ENCODE measurements at regions not wholly inside any gene's neighbourhood (a gene's known extent, or its start where the extent isn't known, plus 50 kb on each side); places are given as distances from the start of the nearest gene placed in this dataset.

DNA sequence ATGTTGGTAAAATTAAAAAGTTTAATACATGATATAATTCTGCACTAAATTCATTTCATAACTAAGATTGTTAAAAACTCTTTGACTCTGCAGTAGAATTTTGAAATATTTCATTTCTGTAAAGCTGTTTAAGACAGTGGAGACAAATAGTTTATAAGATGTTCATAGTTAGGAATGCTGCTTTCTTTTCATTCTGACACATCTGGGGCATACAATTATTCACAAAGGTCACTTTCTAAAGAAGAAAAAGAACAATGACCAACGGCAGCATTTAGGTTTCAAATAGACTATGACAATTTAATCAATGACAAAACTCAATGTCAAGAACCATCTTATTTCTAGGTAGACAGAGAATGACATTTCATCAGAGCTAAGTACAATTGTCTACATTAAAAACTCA is 1422.1 kb downstream of the PCDH9 start:
- intact Hi-C loops (cut with DNase I), result no loop called here
- 65 to 85% methylated on average over 1 of the region's 1 CpG for WGBS, 2 donors
- Histone ChIP-seq H3K9me3 (no peaks in the 10 kb centered on the region), H3K27ac (no peak overlapping the region), H3K4me1 (no peaks in the 10 kb centered on the region), H3K27me3 (no peaks in the 10 kb centered on the region), H3K36me3 (no peaks in the 10 kb centered on the region), H3K4me3 (replicated peaks in 1 of 3) (no peak overlapping the region)
- TF ChIP-seq POLR2A (IDR thresholded peaks at IDR 0.05) (no peak), CTCF (IDR thresholded peaks at IDR 0.05) (no peak)
- no peak for DNase-seq

GRCh38 chr13:65803530-65804392 is 1426.4 kb downstream of the PCDH9 start:
- no peak for TF ChIP-seq CTCF (IDR thresholded peaks at IDR 0.05)
- TF ChIP-seq POLR2A (IDR thresholded peaks at IDR 0.05), result no peak
- intact Hi-C loops (cut with DNase I), result no loop called here
- Histone ChIP-seq H3K4me1 (no peaks in the 10 kb centered on the region), H3K27ac (no peak overlapping the region), H3K36me3 (no peaks in the 10 kb centered on the region), H3K4me3 (replicated peaks in 1 of 3) (no peak overlapping the region), H3K27me3 (no peaks in the 10 kb centered on the region), H3K9me3 (no peaks in the 10 kb centered on the region)
- DNase-seq, result no peak
- WGBS, 2 donors, result 91 to 94% methylated on average over 12 of the region's 12 CpGs

DNA sequence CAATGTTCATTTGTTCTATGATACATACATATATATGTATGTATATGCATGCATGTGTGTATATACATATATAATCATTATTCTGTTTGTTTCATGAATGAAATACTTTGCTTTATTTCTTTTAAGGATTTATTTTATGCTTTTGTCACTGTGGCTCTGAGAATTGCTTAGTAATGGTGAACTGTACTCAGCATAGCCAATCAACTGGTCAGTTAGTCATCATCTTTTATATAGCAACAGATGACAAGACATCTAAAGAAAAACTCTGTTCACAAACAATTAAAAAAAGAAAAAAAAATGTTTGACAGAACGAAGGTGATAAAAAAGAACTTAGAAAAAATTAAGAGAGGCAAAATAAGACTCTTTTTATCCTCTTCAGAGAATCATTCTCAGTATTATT is 1440.3 kb downstream of the PCDH9 start:
- Histone ChIP-seq H3K36me3 (no peaks in the 10 kb centered on the region), H3K4me1 (no peaks in the 10 kb centered on the region), H3K27ac (no peak overlapping the region), H3K27me3 (no peaks in the 10 kb centered on the region), H3K4me3 (replicated peaks in 1 of 3) (no peak overlapping the region), H3K9me3 (no peaks in the 10 kb centered on the region)
- TF ChIP-seq POLR2A (IDR thresholded peaks at IDR 0.05), result no peak
- no peak for TF ChIP-seq CTCF (IDR thresholded peaks at IDR 0.05)
- no peak for DNase-seq
- 0 to 38% methylated on average over 1 of the region's 1 CpG for WGBS, 2 donors
- intact Hi-C loops (cut with DNase I), result no loop called here

- WGBS, 2 donors, result 92 to 98% methylated on average over 3 of the region's 3 CpGs
- no peaks in the 10 kb centered on the region for H3K27me3 ChIP-seq
- H3K36me3 ChIP-seq, result no peaks in the 10 kb centered on the region
- no peak for TF ChIP-seq CTCF (IDR thresholded peaks at IDR 0.05)
- no peak for TF ChIP-seq POLR2A (IDR thresholded peaks at IDR 0.05)
- H3K4me3 ChIP-seq (replicated peaks in 1 of 3), result no peak overlapping the region
- H3K4me1 ChIP-seq, result no peaks in the 10 kb centered on the region
- no peak for DNase-seq
- no peak overlapping the region for H3K27ac ChIP-seq
- intact Hi-C loops (cut with DNase I), result no loop called here
- no peaks in the 10 kb centered on the region for H3K9me3 ChIP-seq
Measured at GRCh38 chr13:65787082-65787481, 1443.1 kb downstream of the PCDH9 start.

DNA sequence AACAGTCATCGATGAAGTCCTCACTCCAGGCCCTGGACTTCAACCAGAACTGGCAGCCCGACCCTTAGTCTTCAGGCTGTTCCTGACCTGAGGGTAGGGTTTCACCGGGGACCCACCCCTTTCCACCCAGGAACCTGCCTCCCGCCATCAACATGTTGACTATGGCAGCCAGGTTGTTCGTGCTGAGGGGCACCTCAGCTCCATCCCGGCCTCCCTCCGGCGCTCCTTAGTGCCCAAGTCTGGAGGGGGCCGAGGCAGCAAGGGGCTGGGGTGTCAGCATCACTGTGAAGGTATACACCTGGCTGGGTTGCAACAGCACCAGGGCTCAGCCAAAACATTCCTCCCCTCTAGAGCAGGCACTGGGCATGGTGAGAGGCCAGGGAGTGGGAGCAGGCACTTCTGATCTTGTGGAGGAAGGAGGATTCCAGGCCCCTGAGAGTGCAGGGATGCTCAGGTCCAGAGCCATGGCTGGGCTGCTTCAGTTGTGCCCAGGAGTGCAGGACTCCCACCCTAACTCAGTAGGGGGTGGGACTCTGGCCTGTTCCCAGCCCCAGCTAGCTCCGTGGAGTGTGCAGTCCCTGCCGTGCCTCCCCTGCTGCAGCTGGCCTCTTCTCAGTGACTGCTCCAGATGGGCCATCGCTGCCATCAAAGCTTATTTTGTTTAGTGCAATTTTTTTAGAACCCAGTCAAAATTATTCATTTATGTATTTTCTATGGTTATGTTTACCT is 1445.9 kb downstream of the PCDH9 start:
- TF ChIP-seq POLR2A (IDR thresholded peaks at IDR 0.05), result no peak
- no peak for TF ChIP-seq CTCF (IDR thresholded peaks at IDR 0.05)
- Histone ChIP-seq H3K9me3 (no peaks in the 10 kb centered on the region), H3K4me1 (no peaks in the 10 kb centered on the region), H3K27ac (no peak overlapping the region), H3K36me3 (no peaks in the 10 kb centered on the region), H3K27me3 (no peaks in the 10 kb centered on the region), H3K4me3 (replicated peaks in 1 of 3) (no peak overlapping the region)
- intact Hi-C loops (cut with DNase I), result no loop called here
- no peak for DNase-seq
- WGBS, 2 donors, result 90% methylated on average over 8 to 9 of the region's 12 CpGs
